Hepatocyte (in vitro differentiated cells): ENCODE measurements at regions not wholly inside any gene's neighbourhood (a gene's known extent, or its start where the extent isn't known, plus 50 kb on each side); places are given as distances from the start of the nearest gene placed in this dataset.

Experiments
- DNase-seq: peaks from one replicate; pipeline ENCODE4 v3.0.0-alpha.2; 2016; ENCODE audit warnings: low spot score
- H2AFZ ChIP-seq: fragments of 200-600 bp; sonication (generic); 2 replicates; pipeline ENCODE4 v1.6.0; 2016; ENCODE audit warnings: antibody characterized with exemption, mild to moderate bottlenecking
- H3K27ac ChIP-seq: fragments of 200-600 bp; sonication (generic); 2 replicates; pipeline ENCODE4 v1.5.1; 2016; ENCODE audit warnings: mild to moderate bottlenecking
- H3K27me3 ChIP-seq: fragments of 200-600 bp; sonication (generic); 2 replicates; pipeline ENCODE4 v1.6.1; 2016
- H3K36me3 ChIP-seq: fragments of 200-600 bp; sonication (generic); replicated peaks from 2 replicates; pipeline ENCODE4 v1.5.1; 2016; ENCODE audit warnings: low read depth; ENCODE audit not compliant: insufficient read depth
- H3K4me1 ChIP-seq: fragments of 200-600 bp; sonication (generic); 2 replicates; pipeline ENCODE4 v1.5.1; 2016; ENCODE audit warnings: mild to moderate bottlenecking, moderate library complexity; ENCODE audit not compliant: insufficient read depth
- H3K4me2 ChIP-seq: fragments of 200-600 bp; sonication (generic); 2 replicates; pipeline ENCODE4 v1.6.0; 2016
- H3K4me3 ChIP-seq: fragments of 200-600 bp; sonication (generic); 2 replicates; pipeline ENCODE4 v1.5.1; 2016; ENCODE audit warnings: mild to moderate bottlenecking
- H3K79me2 ChIP-seq: fragments of 200-600 bp; sonication (generic); 2 replicates; pipeline ENCODE4 v1.6.0; 2017; ENCODE audit warnings: mild to moderate bottlenecking
- H3K9me2 ChIP-seq: fragments of 200-600 bp; sonication (generic); replicated peaks from 2 replicates; pipeline ENCODE4 v1.6.0; 2017; ENCODE audit warnings: mild to moderate bottlenecking; ENCODE audit not compliant: insufficient read depth
- H3K9me3 ChIP-seq: fragments of 200-600 bp; sonication (generic); 2 replicates; pipeline ENCODE4 v1.5.1; 2016; ENCODE audit warnings: low read depth, mild to moderate bottlenecking
- H4K20me1 ChIP-seq: fragments of 200-600 bp; sonication (generic); 2 replicates; pipeline ENCODE4 v1.6.0; 2016; ENCODE audit warnings: mild to moderate bottlenecking; ENCODE audit not compliant: insufficient read depth, poor library complexity, severe bottlenecking
- CTCF ChIP-seq: fragments of 200-600 bp; sonication (generic); IDR thresholded peaks from 2 replicates; pipeline ENCODE4 v1.5.1; 2016; ENCODE audit warnings: antibody characterized with exemption, mild to moderate bottlenecking; ENCODE audit not compliant: poor library complexity
- EZH2 ChIP-seq: fragments of 200-600 bp; sonication (generic); IDR thresholded peaks from 2 replicates; pipeline ENCODE4 v1.6.1; 2016; ENCODE audit warnings: antibody characterized with exemption, mild to moderate bottlenecking, borderline replicate concordance
- EZH2phosphoT487 ChIP-seq: fragments of 200-600 bp; sonication (generic); IDR thresholded peaks from one replicate; pipeline ENCODE4 v1.6.1; 2018; ENCODE audit warnings: antibody characterized with exemption, mild to moderate bottlenecking, low read depth, moderate library complexity; ENCODE audit not compliant: unreplicated experiment, severe bottlenecking
- WGBS: methylation state at CpG from one replicate; pipeline ENCODE4 v1.1.6; 2016; ENCODE audit warnings: low lambda C conversion rate; ENCODE audit errors: missing lambda C conversion rate; 5-methylcytosine and 5-hydroxymethylcytosine counted together

- no peaks in the 10 kb centered on the region for H3K9me2 ChIP-seq
- no peaks in the 10 kb centered on the region for H3K4me1 ChIP-seq
- no peaks in the 10 kb centered on the region for H3K9me3 ChIP-seq
- H3K36me3 ChIP-seq: no peaks in the 10 kb centered on the region
- TF ChIP-seq EZH2phosphoT487: no peak
- TF ChIP-seq CTCF: no peak
- TF ChIP-seq EZH2: no peak
- H3K27ac ChIP-seq: no peak overlapping the region
- H3K27me3 ChIP-seq: no peaks in the 10 kb centered on the region
- no peaks in the 10 kb centered on the region for H4K20me1 ChIP-seq
- WGBS: 87% methylated on average over 3 of the region's 3 CpGs
- H3K4me3 ChIP-seq: no peak overlapping the region
- H3K4me2 ChIP-seq: no peak overlapping the region
- H2AFZ ChIP-seq: no peak overlapping the region
- no peaks in the 10 kb centered on the region for H3K79me2 ChIP-seq
- no peak for DNase-seq
These were observed 536.3 kb downstream of the NTRK3 start for GRCh38 chr15:87720235-87720634.

GRCh38 chr15:87716422-87716821 is 540.1 kb downstream of the NTRK3 start:
- Histone ChIP-seq H3K27me3 (no peaks in the 10 kb centered on the region), H3K9me3 (no peaks in the 10 kb centered on the region), H3K27ac (no peak overlapping the region), H2AFZ (no peak overlapping the region), H3K4me2 (no peak overlapping the region), H3K9me2 (no peaks in the 10 kb centered on the region), H3K4me1 (peaks cover 5% of the 10 kb centered on the region), H3K79me2 (no peaks in the 10 kb centered on the region), H4K20me1 (no peaks in the 10 kb centered on the region), H3K4me3 (no peak overlapping the region), H3K36me3 (no peaks in the 10 kb centered on the region)
- no peak for DNase-seq
- WGBS: 69% methylated on average over 3 of the region's 3 CpGs
- TF ChIP-seq EZH2phosphoT487: no peak
- TF ChIP-seq EZH2: no peak
- no peak for TF ChIP-seq CTCF

- Histone ChIP-seq H3K36me3 (no peaks in the 10 kb centered on the region), H3K79me2 (no peaks in the 10 kb centered on the region), H2AFZ (no peak overlapping the region), H3K9me2 (no peaks in the 10 kb centered on the region), H3K4me2 (no peak overlapping the region), H3K4me1 (peaks cover 7% of the 10 kb centered on the region), H3K4me3 (no peak overlapping the region), H4K20me1 (no peaks in the 10 kb centered on the region), H3K9me3 (no peaks in the 10 kb centered on the region), H3K27ac (no peak overlapping the region), H3K27me3 (no peaks in the 10 kb centered on the region)
- no peak for DNase-seq
- WGBS: 57% methylated on average over 1 of the region's 1 CpG
- TF ChIP-seq EZH2phosphoT487 (no peak), EZH2 (no peak), CTCF (no peak)
These were observed 541.3 kb downstream of the NTRK3 start for GRCh38 chr15:87715252-87715651.

GRCh38 chr15:87713475-87713879 is 543.1 kb downstream of the NTRK3 start:
- H3K9me3 ChIP-seq: no peaks in the 10 kb centered on the region
- H3K4me1 ChIP-seq: peaks cover 7% of the 10 kb centered on the region
- no peak overlapping the region for H3K27ac ChIP-seq
- DNase-seq: no peak
- no peak overlapping the region for H3K4me3 ChIP-seq
- H3K36me3 ChIP-seq: no peaks in the 10 kb centered on the region
- TF ChIP-seq EZH2phosphoT487 (no peak), EZH2 (no peak), CTCF (no peak)
- H3K79me2 ChIP-seq: no peaks in the 10 kb centered on the region
- no peak overlapping the region for H2AFZ ChIP-seq
- H4K20me1 ChIP-seq: no peaks in the 10 kb centered on the region
- no peak overlapping the region for H3K4me2 ChIP-seq
- H3K9me2 ChIP-seq: no peaks in the 10 kb centered on the region
- WGBS: 67% methylated on average over 1 of the region's 1 CpG
- H3K27me3 ChIP-seq: no peaks in the 10 kb centered on the region
